H9 (cell line): ENCODE measurements at regions not wholly inside any gene's neighbourhood (a gene's known extent, or its start where the extent isn't known, plus 50 kb on each side); places are given as distances from the start of the nearest gene placed in this dataset.

Source experiments
- DNase-seq: peaks from one replicate; pipeline ENCODE4 v3.0.0-alpha.2; 2017
- H2AFZ ChIP-seq: one replicate; pipeline ENCODE4 v1.6.1; 2013; ENCODE audit warnings: mild to moderate bottlenecking, low read length, control low read depth, moderate library complexity
- H2AK5ac ChIP-seq: 2 replicates; pipeline ENCODE4 v1.6.1; 2013; ENCODE audit warnings: low read length, control low read depth, mixed read lengths; ENCODE audit not compliant: insufficient read length
- H2BK120ac ChIP-seq: one replicate; pipeline ENCODE4 v1.6.1; 2013; ENCODE audit warnings: low read depth, mild to moderate bottlenecking, low read length, control low read depth, inconsistent platforms; ENCODE audit not compliant: poor library complexity, severe bottlenecking
- H2BK12ac ChIP-seq: 2 replicates; pipeline ENCODE4 v1.6.1; 2013; ENCODE audit warnings: low read length, control low read depth, mixed read lengths, low read depth; ENCODE audit not compliant: insufficient read length
- H2BK15ac ChIP-seq: 2 replicates; pipeline ENCODE4 v1.6.1; 2013; ENCODE audit warnings: low read depth, low read length, control low read depth
- H2BK20ac ChIP-seq: one replicate; pipeline ENCODE4 v1.6.1; 2013; ENCODE audit warnings: low read depth, mild to moderate bottlenecking, low read length, control low read depth, inconsistent platforms; ENCODE audit not compliant: poor library complexity, severe bottlenecking
- H2BK5ac ChIP-seq: 2 replicates; pipeline ENCODE4 v1.6.1; 2013; ENCODE audit warnings: low read length, control low read depth, mixed read lengths; ENCODE audit not compliant: insufficient read length
- H3K14ac ChIP-seq: 2 replicates; pipeline ENCODE4 v1.6.1; 2013; ENCODE audit warnings: low read length, control low read depth; ENCODE audit not compliant: insufficient read depth
- H3K18ac ChIP-seq: 2 replicates; pipeline ENCODE4 v1.6.1; 2013; ENCODE audit warnings: low read depth, mild to moderate bottlenecking, mixed read lengths, low read length, control low read depth; ENCODE audit not compliant: insufficient read length
- H3K23ac ChIP-seq: 2 replicates; pipeline ENCODE4 v1.6.1; 2013; ENCODE audit warnings: low read length, control low read depth, mixed read lengths, low read depth; ENCODE audit not compliant: insufficient read length
- H3K23me2 ChIP-seq: 2 replicates; pipeline ENCODE4 v1.6.1; 2013; ENCODE audit warnings: low read depth, mild to moderate bottlenecking, mixed read lengths, low read length, control low read depth; ENCODE audit not compliant: insufficient read length, poor library complexity, severe bottlenecking
- H3K27ac ChIP-seq: 2 replicates; pipeline ENCODE4 v1.5.1; 2013; ENCODE audit warnings: low read length, control low read depth, mixed read lengths, low read depth; ENCODE audit not compliant: insufficient read length
- H3K27me3 ChIP-seq: 2 replicates; pipeline ENCODE4 v1.6.1; 2013; ENCODE audit warnings: low read length, control low read depth, inconsistent platforms; ENCODE audit not compliant: insufficient read depth
- H3K4ac ChIP-seq: 2 replicates; pipeline ENCODE4 v1.6.1; 2013; ENCODE audit warnings: low read depth, mild to moderate bottlenecking, control low read depth, inconsistent platforms, low read length, moderate library complexity
- H3K4me1 ChIP-seq: 2 replicates; pipeline ENCODE4 v1.6.1; 2013; ENCODE audit warnings: low read length, control low read depth, inconsistent platforms; ENCODE audit not compliant: insufficient read depth
- H3K4me2 ChIP-seq: 2 replicates; pipeline ENCODE4 v1.6.1; 2013; ENCODE audit warnings: low read length, control low read depth, mixed read lengths; ENCODE audit not compliant: insufficient read length, insufficient read depth
- H3K56ac ChIP-seq: 2 replicates; pipeline ENCODE4 v1.6.1; 2013; ENCODE audit warnings: low read depth, mild to moderate bottlenecking, mixed read lengths, low read length, control low read depth; ENCODE audit not compliant: insufficient read length
- H3K79me1 ChIP-seq: 2 replicates; pipeline ENCODE4 v1.6.1; 2013; ENCODE audit warnings: low read depth, mild to moderate bottlenecking, moderate library complexity, low read length, control low read depth, inconsistent platforms; ENCODE audit not compliant: insufficient read depth, poor library complexity, severe bottlenecking
- H3K79me2 ChIP-seq: 2 replicates; pipeline ENCODE4 v1.6.1; 2013; ENCODE audit warnings: low read length, control low read depth, inconsistent platforms; ENCODE audit not compliant: insufficient read depth
- H3K9ac ChIP-seq: 2 replicates; pipeline ENCODE4 v1.6.1; 2013; ENCODE audit warnings: low read length, control low read depth, mixed read lengths; ENCODE audit not compliant: insufficient read length; ENCODE audit errors: extremely low read depth
- H3K9me3 ChIP-seq: one replicate; pipeline ENCODE4 v1.6.1; 2013; ENCODE audit warnings: low read depth, low read length, inconsistent platforms; ENCODE audit not compliant: control insufficient read depth
- H3T11ph ChIP-seq: one replicate; pipeline ENCODE4 v1.6.1; 2013; ENCODE audit warnings: mild to moderate bottlenecking, low read length, control low read depth, inconsistent platforms
- H4K20me1 ChIP-seq: one replicate; pipeline ENCODE4 v1.6.1; 2013; ENCODE audit not compliant: control insufficient read depth, insufficient read length, insufficient read depth
- H4K5ac ChIP-seq: 2 replicates; pipeline ENCODE4 v1.6.1; 2013; ENCODE audit warnings: low read depth, mild to moderate bottlenecking, mixed read lengths, low read length, control low read depth; ENCODE audit not compliant: insufficient read length
- H4K8ac ChIP-seq: replicated peaks from 2 replicates; pipeline ENCODE4 v1.6.1; 2013; ENCODE audit warnings: low read length, control low read depth, mixed read lengths, low read depth; ENCODE audit not compliant: insufficient read length
- H4K91ac ChIP-seq: 2 replicates; pipeline ENCODE4 v1.6.1; 2013; ENCODE audit warnings: low read depth, mild to moderate bottlenecking, moderate library complexity, mixed read lengths, low read length, control low read depth; ENCODE audit not compliant: insufficient read length
- H3K27ac Mint-ChIP-seq, 3 experiments: 2 replicates in 2 of 3; 3 replicates in 1 of 3; pipeline ENCODE4 v1.8.0; 2020 to 2021; ENCODE audit warnings: mixed read lengths in 3 of 3, mild to moderate bottlenecking in 1 of 3, moderate library complexity in 1 of 3
- H3K27me3 Mint-ChIP-seq: 2 replicates; pipeline ENCODE4 v1.8.0; 2021; ENCODE audit warnings: low read depth, mild to moderate bottlenecking, moderate library complexity, mixed read lengths
- H3K36me3 Mint-ChIP-seq, 3 experiments: 2 replicates in 2 of 3; 3 replicates in 1 of 3; pipeline ENCODE4 v1.8.0; 2020 to 2021; ENCODE audit warnings: low read depth in 3 of 3, mixed read lengths in 3 of 3; ENCODE audit not compliant: insufficient read depth in 1 of 3
- H3K4me1 Mint-ChIP-seq, 2 experiments: 2 replicates each; pipeline ENCODE4 v1.8.0; 2020; ENCODE audit warnings: mixed read lengths in 2 of 2
- H3K4me3 Mint-ChIP-seq, 2 experiments: 2 replicates in 1 of 2; 3 replicates in 1 of 2; pipeline ENCODE4 v1.8.0; 2020 to 2021; ENCODE audit warnings: mild to moderate bottlenecking in 2 of 2, mixed read lengths in 2 of 2, moderate library complexity in 1 of 2
- H3K9me3 Mint-ChIP-seq, 2 experiments: 2 replicates in 1 of 2; 3 replicates in 1 of 2; pipeline ENCODE4 v1.8.0; 2020; ENCODE audit warnings: mild to moderate bottlenecking in 2 of 2, mixed read lengths in 2 of 2, moderate library complexity in 1 of 2
- WGBS: extraction: QIAGEN DNeasy Blood & Tissue Kit; methylation state at CpG from one replicate; pipeline ENCODE4 v1.1.7; 2013; ENCODE audit warnings: missing lambda C conversion rate, low lambda C conversion rate, mixed read lengths; ENCODE audit not compliant: insufficient read length; ENCODE audit errors: extremely low coverage; 5-methylcytosine and 5-hydroxymethylcytosine counted together
- TF ChIP-seq, protein P1 (sequence below): fragments of 200-600 bp; sonication (generic); conservative IDR thresholded peaks from 3 replicates; pipeline ENCODE4 v1.8.0; 2021; ENCODE audit warnings: antibody characterized with exemption, mild to moderate bottlenecking

DNA sequence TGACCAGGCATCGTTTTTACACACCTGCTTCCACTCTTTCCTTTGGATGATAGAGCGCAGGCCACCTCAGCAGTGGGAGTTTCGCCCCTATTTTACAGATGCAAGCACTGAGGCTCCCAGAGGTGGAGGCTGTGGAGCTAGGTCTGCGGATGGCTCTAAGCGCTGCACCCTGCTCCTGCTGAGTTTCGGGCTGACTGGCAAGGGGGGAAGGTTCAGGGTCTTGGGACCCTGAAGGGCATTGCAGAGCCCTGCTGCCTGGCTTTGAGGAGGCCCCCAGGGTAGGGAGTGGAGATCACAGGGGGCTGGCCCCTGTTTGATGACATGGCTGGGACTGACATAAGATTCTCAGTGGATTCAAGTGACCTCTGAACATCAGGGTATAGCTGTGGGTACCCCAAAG is 62.8 kb upstream of the NKX1-1 start:
- H3K4me2 ChIP-seq, result no peak overlapping the region
- H3K23ac ChIP-seq, result no peak overlapping the region
- Mint-ChIP-seq H3K27ac (no peak overlapping the region), H3K4me1 (no peaks in the 10 kb centered on the region), H3K4me3 (no peak overlapping the region), H3K36me3 (peaks cover 9 to 10% (median 9%) of the 10 kb centered on the region in 3 experiments), H3K9me3 (peaks cover 12% of the 10 kb centered on the region in 2 experiments), H3K27me3 (peaks cover 7% of the 10 kb centered on the region)
- WGBS, result no CpG with 5 or more reads among the region's 6 CpGs
- no peak overlapping the region for H3T11ph ChIP-seq
- H3K27ac ChIP-seq, result no peak overlapping the region
- no peaks in the 10 kb centered on the region for H3K9me3 ChIP-seq
- H3K4ac ChIP-seq, result no peak overlapping the region
- H3K79me2 ChIP-seq, result no peaks in the 10 kb centered on the region
- no peak overlapping the region for H2BK120ac ChIP-seq
- H4K8ac ChIP-seq, result no peak overlapping the region
- H2BK15ac ChIP-seq, result no peak overlapping the region
- DNase-seq, result no peak
- H3K27me3 ChIP-seq, result peaks cover 4% of the 10 kb centered on the region; the same call in 1 of the 2 replicates
- no peak overlapping the region for H2BK20ac ChIP-seq
- no peak overlapping the region for H2AFZ ChIP-seq
- no peaks in the 10 kb centered on the region for H3K79me1 ChIP-seq
- H4K20me1 ChIP-seq, result no peaks in the 10 kb centered on the region
- H4K91ac ChIP-seq, result no peak overlapping the region
- no peak overlapping the region for H2AK5ac ChIP-seq
- TF ChIP-seq, protein P1, sequence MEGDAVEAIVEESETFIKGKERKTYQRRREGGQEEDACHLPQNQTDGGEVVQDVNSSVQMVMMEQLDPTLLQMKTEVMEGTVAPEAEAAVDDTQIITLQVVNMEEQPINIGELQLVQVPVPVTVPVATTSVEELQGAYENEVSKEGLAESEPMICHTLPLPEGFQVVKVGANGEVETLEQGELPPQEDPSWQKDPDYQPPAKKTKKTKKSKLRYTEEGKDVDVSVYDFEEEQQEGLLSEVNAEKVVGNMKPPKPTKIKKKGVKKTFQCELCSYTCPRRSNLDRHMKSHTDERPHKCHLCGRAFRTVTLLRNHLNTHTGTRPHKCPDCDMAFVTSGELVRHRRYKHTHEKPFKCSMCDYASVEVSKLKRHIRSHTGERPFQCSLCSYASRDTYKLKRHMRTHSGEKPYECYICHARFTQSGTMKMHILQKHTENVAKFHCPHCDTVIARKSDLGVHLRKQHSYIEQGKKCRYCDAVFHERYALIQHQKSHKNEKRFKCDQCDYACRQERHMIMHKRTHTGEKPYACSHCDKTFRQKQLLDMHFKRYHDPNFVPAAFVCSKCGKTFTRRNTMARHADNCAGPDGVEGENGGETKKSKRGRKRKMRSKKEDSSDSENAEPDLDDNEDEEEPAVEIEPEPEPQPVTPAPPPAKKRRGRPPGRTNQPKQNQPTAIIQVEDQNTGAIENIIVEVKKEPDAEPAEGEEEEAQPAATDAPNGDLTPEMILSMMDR, result no peak
- H2BK5ac ChIP-seq, result no peak overlapping the region
- H3K23me2 ChIP-seq, result no peaks in the 10 kb centered on the region
- no peak overlapping the region for H3K9ac ChIP-seq
- no peak overlapping the region for H4K5ac ChIP-seq
- H3K4me1 ChIP-seq, result no peaks in the 10 kb centered on the region
- no peak overlapping the region; the same call in 1 of the 2 replicates for H3K14ac ChIP-seq
- H2BK12ac ChIP-seq, result no peak overlapping the region
- no peak overlapping the region for H3K18ac ChIP-seq
- no peak overlapping the region for H3K56ac ChIP-seq
